ENCODE measurements at regions not wholly inside any gene's neighbourhood (a gene's known extent, or its start where the extent isn't known, plus 50 kb on each side); places are given as distances from the start of the nearest gene placed in this dataset.

- TF ChIP-seq EZH2 (IDR thresholded peaks at IDR 0.05; ENCODE audit: insufficient read depth, low read length) (no peak), CTCF (IDR thresholded peaks at IDR 0.05; ENCODE audit: insufficient read depth, low read depth, low read length) (no peak)
Measured at GRCh38 chr20:60822699-60823607, 429.1 kb upstream of the CDH4 start.

Measured in astrocyte (in vitro differentiated cells and primary cell).